ENCODE measurements at regions not wholly inside any gene's neighbourhood (a gene's known extent, or its start where the extent isn't known, plus 50 kb on each side); places are given as distances from the start of the nearest gene placed in this dataset.
"Not testable (repeated sequence)": the region's sequence is repeated elsewhere in the genome, so short reads cannot be mapped to it uniquely, and the experiment has no call there.

GRCh38 chr6:133805876-133806275 lies 83.0 kb upstream of the TCF21 start:
- DNase-seq (ENCODE audit: insufficient read length, low spot score) = no peak
- no peak for FAIRE-seq
- TF ChIP-seq POU2F2 (IDR thresholded peaks at IDR 0.05; ENCODE audit: low read depth, low read length) = no peak
- no peak for TF ChIP-seq TAF1 (IDR thresholded peaks at IDR 0.05; ENCODE audit: low read depth, low read length)
- no peak for TF ChIP-seq POLR2AphosphoS5 (IDR thresholded peaks at IDR 0.05; ENCODE audit: low read depth, low read length)
- TF ChIP-seq POLR2A (IDR thresholded peaks at IDR 0.05; ENCODE audit: low read depth, low read length) = no peak
- no peak for TF ChIP-seq PAX5 (IDR thresholded peaks at IDR 0.05; ENCODE audit: insufficient read depth, low read length, severe bottlenecking)
- TF ChIP-seq SPI1 (IDR thresholded peaks at IDR 0.05; ENCODE audit: low read depth, low read length) = no peak

- TF ChIP-seq POLR2AphosphoS5 (IDR thresholded peaks at IDR 0.05; ENCODE audit: low read depth, low read length) (no peak), SPI1 (IDR thresholded peaks at IDR 0.05; ENCODE audit: low read depth, low read length) (no peak), POU2F2 (IDR thresholded peaks at IDR 0.05; ENCODE audit: low read depth, low read length) (no peak), PAX5 (IDR thresholded peaks at IDR 0.05; ENCODE audit: insufficient read depth, low read length, severe bottlenecking) (no peak), TAF1 (IDR thresholded peaks at IDR 0.05; ENCODE audit: low read depth, low read length) (no peak), POLR2A (IDR thresholded peaks at IDR 0.05; ENCODE audit: low read depth, low read length) (no peak)
- FAIRE-seq = no peak
These were observed 82.4 kb upstream of the TCF21 start for GRCh38 chr6:133806382-133807140.

GRCh38 chr6:133807501-133807900 lies 81.4 kb upstream of the TCF21 start:
- DNase-seq (ENCODE audit: insufficient read length, low spot score) = no peak
- FAIRE-seq = no peak
- TF ChIP-seq PAX5 (IDR thresholded peaks at IDR 0.05; ENCODE audit: insufficient read depth, low read length, severe bottlenecking) (no peak), POLR2AphosphoS5 (IDR thresholded peaks at IDR 0.05; ENCODE audit: low read depth, low read length) (no peak), TAF1 (IDR thresholded peaks at IDR 0.05; ENCODE audit: low read depth, low read length) (no peak), SPI1 (IDR thresholded peaks at IDR 0.05; ENCODE audit: low read depth, low read length) (no peak), POU2F2 (IDR thresholded peaks at IDR 0.05; ENCODE audit: low read depth, low read length) (no peak), POLR2A (IDR thresholded peaks at IDR 0.05; ENCODE audit: low read depth, low read length) (no peak)

More at GRCh38 chr6:133806382-133807140, 82.4 kb upstream of the TCF21 start:
- no peak for DNase-seq (ENCODE audit: insufficient read length, low spot score)

DNA sequence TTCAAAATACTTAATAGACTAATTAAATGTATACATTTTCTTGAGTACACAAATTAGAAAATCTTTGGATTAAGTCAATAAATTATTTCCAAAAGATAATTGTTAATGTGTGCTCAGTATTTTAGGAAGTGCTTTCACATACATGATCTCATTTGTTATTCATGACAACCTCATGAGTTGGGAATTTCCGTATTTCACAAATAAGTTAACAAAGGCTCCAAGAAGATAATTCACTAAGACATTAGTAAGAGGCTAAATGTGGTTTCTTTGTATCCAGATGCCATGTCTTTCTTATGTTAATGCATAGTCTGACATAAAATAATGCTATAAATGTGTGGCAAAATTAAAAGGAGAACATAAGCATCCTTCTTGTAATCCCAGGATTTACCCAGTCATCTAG lies 79.5 kb upstream of the TCF21 start:
- TF ChIP-seq POLR2A (IDR thresholded peaks at IDR 0.05; ENCODE audit: low read depth, low read length) (no peak), SPI1 (IDR thresholded peaks at IDR 0.05; ENCODE audit: low read depth, low read length) (no peak), POU2F2 (IDR thresholded peaks at IDR 0.05; ENCODE audit: low read depth, low read length) (no peak), PAX5 (IDR thresholded peaks at IDR 0.05; ENCODE audit: insufficient read depth, low read length, severe bottlenecking) (no peak), POLR2AphosphoS5 (IDR thresholded peaks at IDR 0.05; ENCODE audit: low read depth, low read length) (no peak), TAF1 (IDR thresholded peaks at IDR 0.05; ENCODE audit: low read depth, low read length) (no peak)
- FAIRE-seq = no peak
- DNase-seq (ENCODE audit: insufficient read length, low spot score) = no peak

- TF ChIP-seq SPI1 (IDR thresholded peaks at IDR 0.05; ENCODE audit: low read depth, low read length) = no peak
- TF ChIP-seq PAX5 (IDR thresholded peaks at IDR 0.05; ENCODE audit: insufficient read depth, low read length, severe bottlenecking) = no peak
- no peak for TF ChIP-seq POU2F2 (IDR thresholded peaks at IDR 0.05; ENCODE audit: low read depth, low read length)
- TF ChIP-seq TAF1 (IDR thresholded peaks at IDR 0.05; ENCODE audit: low read depth, low read length) = no peak
- no peak for TF ChIP-seq POLR2AphosphoS5 (IDR thresholded peaks at IDR 0.05; ENCODE audit: low read depth, low read length)
- no peak for TF ChIP-seq POLR2A (IDR thresholded peaks at IDR 0.05; ENCODE audit: low read depth, low read length)
- no peak for FAIRE-seq
- DNase-seq (ENCODE audit: insufficient read length, low spot score) = no peak
These were observed 77.4 kb upstream of the TCF21 start for GRCh38 chr6:133811557-133811956.

GRCh38 chr6:133812446-133812845 lies 76.5 kb upstream of the TCF21 start:
- not testable (repeated sequence) for DNase-seq (ENCODE audit: insufficient read length, low spot score); FAIRE-seq

DNA sequence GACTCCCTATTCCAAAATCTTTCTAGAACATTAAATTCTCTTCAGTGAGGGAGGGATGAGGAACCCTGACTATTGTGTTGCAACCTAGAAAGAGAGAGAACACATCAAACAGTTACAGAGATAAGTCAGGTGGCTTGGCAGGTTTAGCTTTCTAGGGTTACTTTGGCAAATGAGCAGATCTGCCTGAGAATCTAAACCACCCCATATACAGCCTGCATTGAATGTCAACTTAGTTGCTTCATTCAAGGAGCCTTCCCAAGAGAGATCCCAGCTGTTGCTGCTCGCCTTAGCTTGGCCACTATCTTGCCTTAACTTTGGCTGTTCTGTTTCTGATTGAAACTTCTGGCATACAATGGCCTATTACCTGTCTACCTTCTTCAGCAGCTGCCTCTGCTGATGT lies 74.7 kb upstream of the TCF21 start:
- no peak for TF ChIP-seq POLR2AphosphoS5 (IDR thresholded peaks at IDR 0.05; ENCODE audit: low read depth, low read length)
- no peak for TF ChIP-seq POU2F2 (IDR thresholded peaks at IDR 0.05; ENCODE audit: low read depth, low read length)
- TF ChIP-seq SPI1 (IDR thresholded peaks at IDR 0.05; ENCODE audit: low read depth, low read length) = no peak
- TF ChIP-seq POLR2A (IDR thresholded peaks at IDR 0.05; ENCODE audit: low read depth, low read length) = no peak
- TF ChIP-seq PAX5 (IDR thresholded peaks at IDR 0.05; ENCODE audit: insufficient read depth, low read length, severe bottlenecking) = no peak
- TF ChIP-seq TAF1 (IDR thresholded peaks at IDR 0.05; ENCODE audit: low read depth, low read length) = no peak
- FAIRE-seq (no peak), DNase-seq (ENCODE audit: insufficient read length, low spot score) (no peak)

DNA sequence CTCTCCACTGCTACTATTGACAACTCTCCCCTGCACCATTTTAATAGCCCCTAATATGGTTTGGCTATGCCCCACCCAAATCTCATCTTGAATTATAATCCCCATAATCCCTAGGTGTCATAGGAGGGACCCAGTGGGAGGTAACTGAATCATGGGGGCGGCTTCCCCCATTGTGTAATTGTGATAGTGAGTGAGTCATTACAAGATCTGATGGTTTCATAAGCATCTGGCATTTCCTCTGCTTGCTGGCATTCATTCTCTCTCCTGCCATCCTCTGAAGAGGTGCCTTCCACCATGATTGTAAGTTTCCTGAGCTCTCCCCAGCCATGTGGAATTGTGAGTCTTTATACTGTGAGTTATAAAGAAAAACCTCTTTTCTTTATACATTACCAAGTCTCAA lies 74.1 kb upstream of the TCF21 start:
- FAIRE-seq (no peak), DNase-seq (ENCODE audit: insufficient read length, low spot score) (no peak)
- no peak for TF ChIP-seq POLR2A (IDR thresholded peaks at IDR 0.05; ENCODE audit: low read depth, low read length)
- no peak for TF ChIP-seq SPI1 (IDR thresholded peaks at IDR 0.05; ENCODE audit: low read depth, low read length)
- TF ChIP-seq PAX5 (IDR thresholded peaks at IDR 0.05; ENCODE audit: insufficient read depth, low read length, severe bottlenecking) = no peak
- no peak for TF ChIP-seq POLR2AphosphoS5 (IDR thresholded peaks at IDR 0.05; ENCODE audit: low read depth, low read length)
- no peak for TF ChIP-seq TAF1 (IDR thresholded peaks at IDR 0.05; ENCODE audit: low read depth, low read length)
- no peak for TF ChIP-seq POU2F2 (IDR thresholded peaks at IDR 0.05; ENCODE audit: low read depth, low read length)

DNA sequence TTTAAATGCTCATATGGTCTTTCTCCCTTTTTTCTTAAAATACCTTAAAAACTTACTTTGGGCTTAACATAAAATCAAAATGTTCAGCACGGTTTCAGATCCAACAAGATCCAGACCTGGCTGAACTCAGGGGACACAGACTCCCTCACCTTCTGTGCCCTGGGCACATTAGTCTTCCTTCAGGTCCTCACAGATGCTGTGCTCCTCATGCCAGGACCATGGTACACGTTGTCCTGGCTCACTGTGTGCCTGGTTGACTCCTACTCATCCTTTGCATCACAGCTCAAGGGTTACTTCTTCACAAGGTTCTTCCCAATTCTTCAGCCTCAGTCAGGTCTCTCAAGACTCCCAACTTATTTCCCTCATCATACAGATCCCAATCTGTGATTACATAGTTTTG lies 73.6 kb upstream of the TCF21 start:
- no peak for DNase-seq (ENCODE audit: insufficient read length, low spot score)
- TF ChIP-seq POLR2AphosphoS5 (IDR thresholded peaks at IDR 0.05; ENCODE audit: low read depth, low read length) (no peak), PAX5 (IDR thresholded peaks at IDR 0.05; ENCODE audit: insufficient read depth, low read length, severe bottlenecking) (no peak), POU2F2 (IDR thresholded peaks at IDR 0.05; ENCODE audit: low read depth, low read length) (no peak), POLR2A (IDR thresholded peaks at IDR 0.05; ENCODE audit: low read depth, low read length) (no peak), TAF1 (IDR thresholded peaks at IDR 0.05; ENCODE audit: low read depth, low read length) (no peak), SPI1 (IDR thresholded peaks at IDR 0.05; ENCODE audit: low read depth, low read length) (no peak)
- FAIRE-seq = no peak

- FAIRE-seq (no peak), DNase-seq (ENCODE audit: insufficient read length, low spot score) (no peak)
- TF ChIP-seq TAF1 (IDR thresholded peaks at IDR 0.05; ENCODE audit: low read depth, low read length) (no peak), POLR2AphosphoS5 (IDR thresholded peaks at IDR 0.05; ENCODE audit: low read depth, low read length) (no peak), POLR2A (IDR thresholded peaks at IDR 0.05; ENCODE audit: low read depth, low read length) (no peak), PAX5 (IDR thresholded peaks at IDR 0.05; ENCODE audit: insufficient read depth, low read length, severe bottlenecking) (no peak), SPI1 (IDR thresholded peaks at IDR 0.05; ENCODE audit: low read depth, low read length) (no peak), POU2F2 (IDR thresholded peaks at IDR 0.05; ENCODE audit: low read depth, low read length) (no peak)
These were observed 72.7 kb upstream of the TCF21 start for GRCh38 chr6:133816171-133816570.

Data from GM12891 (cell line).